ENCODE measurements at regions not wholly inside any gene's neighbourhood (a gene's known extent, or its start where the extent isn't known, plus 50 kb on each side); places are given as distances from the start of the nearest gene placed in this dataset.

DNA sequence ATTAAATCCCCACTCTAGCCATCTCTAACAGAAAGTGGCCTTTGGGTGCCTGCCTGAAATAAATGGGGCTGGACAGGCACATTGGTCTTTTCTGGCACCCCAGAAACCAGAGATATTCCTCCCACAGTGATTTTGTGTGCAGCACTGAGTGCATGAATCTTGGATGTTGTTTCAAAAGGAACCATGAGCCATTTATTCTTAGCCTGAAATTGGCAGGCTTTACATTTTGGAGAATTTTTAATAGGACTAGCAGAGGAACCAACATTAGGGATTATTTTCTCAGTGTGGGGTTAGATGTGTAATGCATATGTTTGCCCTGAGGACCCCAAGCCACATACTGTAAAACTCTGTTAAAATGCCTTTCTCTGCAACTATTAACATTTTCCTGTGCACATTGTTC, 451.3 kb downstream of the NFIB start (continued):
- TF ChIP-seq, protein P1, sequence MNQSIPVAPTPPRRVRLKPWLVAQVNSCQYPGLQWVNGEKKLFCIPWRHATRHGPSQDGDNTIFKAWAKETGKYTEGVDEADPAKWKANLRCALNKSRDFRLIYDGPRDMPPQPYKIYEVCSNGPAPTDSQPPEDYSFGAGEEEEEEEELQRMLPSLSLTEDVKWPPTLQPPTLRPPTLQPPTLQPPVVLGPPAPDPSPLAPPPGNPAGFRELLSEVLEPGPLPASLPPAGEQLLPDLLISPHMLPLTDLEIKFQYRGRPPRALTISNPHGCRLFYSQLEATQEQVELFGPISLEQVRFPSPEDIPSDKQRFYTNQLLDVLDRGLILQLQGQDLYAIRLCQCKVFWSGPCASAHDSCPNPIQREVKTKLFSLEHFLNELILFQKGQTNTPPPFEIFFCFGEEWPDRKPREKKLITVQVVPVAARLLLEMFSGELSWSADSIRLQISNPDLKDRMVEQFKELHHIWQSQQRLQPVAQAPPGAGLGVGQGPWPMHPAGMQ (IDR thresholded peaks at IDR 0.05; ENCODE audit: borderline replicate concordance): no peak
- TF ChIP-seq HDGF (IDR thresholded peaks at IDR 0.05): no peak
- TF ChIP-seq SP1 (IDR thresholded peaks at IDR 0.05; ENCODE audit: low read depth, low read length): no peak
- TF ChIP-seq IKZF1 (conservative IDR thresholded peaks at IDR 0.05): no peak
- no peak for TF ChIP-seq WRNIP1 (IDR thresholded peaks at IDR 0.05; ENCODE audit: borderline replicate concordance, low read depth, low read length)
- no peak for TF ChIP-seq KLF5 (IDR thresholded peaks at IDR 0.05; ENCODE audit: partially characterized antibody)
- no peak for TF ChIP-seq NFXL1 (IDR thresholded peaks at IDR 0.05; ENCODE audit: borderline replicate concordance)
- no peak for TF ChIP-seq CREM (IDR thresholded peaks at IDR 0.05; ENCODE audit: low read depth)
- TF ChIP-seq BCL11A (IDR thresholded peaks at IDR 0.05; ENCODE audit: low read depth, low read length): no peak
- no peak for TF ChIP-seq PML (IDR thresholded peaks at IDR 0.05; ENCODE audit: low read length)
- TF ChIP-seq, protein P2, sequence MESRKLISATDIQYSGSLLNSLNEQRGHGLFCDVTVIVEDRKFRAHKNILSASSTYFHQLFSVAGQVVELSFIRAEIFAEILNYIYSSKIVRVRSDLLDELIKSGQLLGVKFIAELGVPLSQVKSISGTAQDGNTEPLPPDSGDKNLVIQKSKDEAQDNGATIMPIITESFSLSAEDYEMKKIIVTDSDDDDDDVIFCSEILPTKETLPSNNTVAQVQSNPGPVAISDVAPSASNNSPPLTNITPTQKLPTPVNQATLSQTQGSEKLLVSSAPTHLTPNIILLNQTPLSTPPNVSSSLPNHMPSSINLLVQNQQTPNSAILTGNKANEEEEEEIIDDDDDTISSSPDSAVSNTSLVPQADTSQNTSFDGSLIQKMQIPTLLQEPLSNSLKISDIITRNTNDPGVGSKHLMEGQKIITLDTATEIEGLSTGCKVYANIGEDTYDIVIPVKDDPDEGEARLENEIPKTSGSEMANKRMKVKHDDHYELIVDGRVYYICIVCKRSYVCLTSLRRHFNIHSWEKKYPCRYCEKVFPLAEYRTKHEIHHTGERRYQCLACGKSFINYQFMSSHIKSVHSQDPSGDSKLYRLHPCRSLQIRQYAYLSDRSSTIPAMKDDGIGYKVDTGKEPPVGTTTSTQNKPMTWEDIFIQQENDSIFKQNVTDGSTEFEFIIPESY (IDR thresholded peaks at IDR 0.05): no peak

DNA sequence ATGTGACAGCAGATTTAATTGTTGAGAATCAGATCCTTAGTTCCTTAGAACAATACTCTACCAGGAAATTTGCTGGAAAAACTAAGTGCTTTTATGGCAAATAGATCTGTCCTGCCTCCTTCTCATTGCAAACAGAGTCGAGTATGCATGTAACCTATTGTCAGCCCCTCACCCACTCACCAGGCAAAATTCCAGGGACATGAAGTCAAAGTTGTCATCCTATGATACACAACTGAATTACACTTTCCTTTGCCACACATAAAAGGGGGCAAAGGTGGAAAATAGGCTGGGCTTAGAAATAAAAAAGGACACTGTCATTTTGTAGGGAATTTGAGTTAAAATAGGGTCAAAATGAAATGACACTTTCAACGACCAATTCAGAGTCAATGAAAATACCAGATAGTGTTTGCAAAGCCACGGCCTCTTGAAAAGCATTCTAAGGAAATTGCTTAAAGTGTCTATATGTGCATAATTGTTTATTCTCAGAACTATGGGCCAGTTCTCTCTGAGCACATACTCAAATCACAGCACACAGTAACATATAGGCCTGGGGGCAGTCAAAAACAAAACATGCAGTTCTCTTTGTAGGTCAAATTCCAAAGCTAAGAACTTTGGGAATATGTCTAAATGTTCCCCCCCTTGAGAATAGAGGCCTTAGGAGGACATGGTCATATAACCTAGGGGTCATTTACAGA, 452.8 kb downstream of the NFIB start:
- H3K9ac ChIP-seq (ENCODE audit: control insufficient read depth, insufficient read depth, low read length): no peak overlapping the region
- ChIA-PET CTCF (no interaction called here), RAD21 (ENCODE audit: unreplicated experiment) (interaction anchor here (0.5 kb wide), 1 partner anchor 466 kb away, joined by 4 read pairs; no protein-coding TSS in a partner anchor), SMC1A (ENCODE audit: uncharacterized antibody, unreplicated experiment) (no interaction called here), POLR2A (no interaction called here)
- no peak for DNase-seq (ENCODE audit: low read depth, low spot score)
- H3K27ac ChIP-seq (ENCODE audit: control insufficient read depth, insufficient read depth): no peak overlapping the region
- H4K20me1 ChIP-seq (ENCODE audit: control insufficient read depth, insufficient read depth): no peaks in the 10 kb centered on the region
- 0% methylated on average over 3 of the region's 3 CpGs for WGBS (ENCODE audit: insufficient coverage, insufficient replicate concordance, low lambda C conversion rate, missing lambda C conversion rate)
- no peaks in the 10 kb centered on the region for H3K79me2 ChIP-seq (ENCODE audit: control insufficient read depth, insufficient read depth, low read length)
- H3K4me3 ChIP-seq: no peak overlapping the region
- no peak overlapping the region for H2AFZ ChIP-seq (ENCODE audit: control insufficient read depth, low read depth, low read length)
- no peak overlapping the region for H3K4me2 ChIP-seq (ENCODE audit: control insufficient read depth, insufficient read depth)
- no peaks in the 10 kb centered on the region for H3K4me1 ChIP-seq (ENCODE audit: control insufficient read depth, insufficient read depth, low read length)
- H3K36me3 ChIP-seq (ENCODE audit: control insufficient read depth in 2 of 2, insufficient read depth in 2 of 2, low read length in 1 of 2): no peaks in the 10 kb centered on the region
- in situ Hi-C loops (cut with MboI) (no loop called here), intact Hi-C loops (cut with micrococcal nuclease; ENCODE audit: unreplicated experiment) (no loop called here)
- no peaks in the 10 kb centered on the region for H3K27me3 ChIP-seq (replicated peaks in 1 of 2; ENCODE audit: control insufficient read depth in 2 of 2, insufficient read depth in 2 of 2, low read length in 1 of 2)
- BruUV-seq (replicated peaks): no TSS peak
- no peaks in the 10 kb centered on the region for H3K9me3 ChIP-seq (replicated peaks; ENCODE audit: control insufficient read depth, insufficient read depth, low read length)
- no peak for FAIRE-seq
- ATAC-seq: no peak
- no peak for TF ChIP-seq NRF1 (conservative IDR thresholded peaks at IDR 0.05; ENCODE audit: low read depth, low read length)
- no peak for TF ChIP-seq ZNF24 (IDR thresholded peaks at IDR 0.05)
- TF ChIP-seq, protein P3, sequence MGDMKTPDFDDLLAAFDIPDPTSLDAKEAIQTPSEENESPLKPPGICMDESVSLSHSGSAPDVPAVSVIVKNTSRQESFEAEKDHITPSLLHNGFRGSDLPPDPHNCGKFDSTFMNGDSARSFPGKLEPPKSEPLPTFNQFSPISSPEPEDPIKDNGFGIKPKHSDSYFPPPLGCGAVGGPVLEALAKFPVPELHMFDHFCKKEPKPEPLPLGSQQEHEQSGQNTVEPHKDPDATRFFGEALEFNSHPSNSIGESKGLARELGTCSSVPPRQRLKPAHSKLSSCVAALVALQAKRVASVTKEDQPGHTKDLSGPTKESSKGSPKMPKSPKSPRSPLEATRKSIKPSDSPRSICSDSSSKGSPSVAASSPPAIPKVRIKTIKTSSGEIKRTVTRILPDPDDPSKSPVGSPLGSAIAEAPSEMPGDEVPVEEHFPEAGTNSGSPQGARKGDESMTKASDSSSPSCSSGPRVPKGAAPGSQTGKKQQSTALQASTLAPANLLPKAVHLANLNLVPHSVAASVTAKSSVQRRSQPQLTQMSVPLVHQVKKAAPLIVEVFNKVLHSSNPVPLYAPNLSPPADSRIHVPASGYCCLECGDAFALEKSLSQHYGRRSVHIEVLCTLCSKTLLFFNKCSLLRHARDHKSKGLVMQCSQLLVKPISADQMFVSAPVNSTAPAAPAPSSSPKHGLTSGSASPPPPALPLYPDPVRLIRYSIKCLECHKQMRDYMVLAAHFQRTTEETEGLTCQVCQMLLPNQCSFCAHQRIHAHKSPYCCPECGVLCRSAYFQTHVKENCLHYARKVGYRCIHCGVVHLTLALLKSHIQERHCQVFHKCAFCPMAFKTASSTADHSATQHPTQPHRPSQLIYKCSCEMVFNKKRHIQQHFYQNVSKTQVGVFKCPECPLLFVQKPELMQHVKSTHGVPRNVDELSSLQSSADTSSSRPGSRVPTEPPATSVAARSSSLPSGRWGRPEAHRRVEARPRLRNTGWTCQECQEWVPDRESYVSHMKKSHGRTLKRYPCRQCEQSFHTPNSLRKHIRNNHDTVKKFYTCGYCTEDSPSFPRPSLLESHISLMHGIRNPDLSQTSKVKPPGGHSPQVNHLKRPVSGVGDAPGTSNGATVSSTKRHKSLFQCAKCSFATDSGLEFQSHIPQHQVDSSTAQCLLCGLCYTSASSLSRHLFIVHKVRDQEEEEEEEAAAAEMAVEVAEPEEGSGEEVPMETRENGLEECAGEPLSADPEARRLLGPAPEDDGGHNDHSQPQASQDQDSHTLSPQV (IDR thresholded peaks at IDR 0.05): no peak
- no peak for TF ChIP-seq E2F4 (IDR thresholded peaks at IDR 0.05; ENCODE audit: low read depth, low read length)
- no peak for TF ChIP-seq TARDBP (IDR thresholded peaks at IDR 0.05; ENCODE audit: borderline replicate concordance)
- TF ChIP-seq SP1 (IDR thresholded peaks at IDR 0.05; ENCODE audit: low read depth, low read length): no peak
- TF ChIP-seq WRNIP1 (IDR thresholded peaks at IDR 0.05; ENCODE audit: borderline replicate concordance, low read depth, low read length): no peak
